ENCODE measurements at regions not wholly inside any gene's neighbourhood (a gene's known extent, or its start where the extent isn't known, plus 50 kb on each side); places are given as distances from the start of the nearest gene placed in this dataset.

DNA sequence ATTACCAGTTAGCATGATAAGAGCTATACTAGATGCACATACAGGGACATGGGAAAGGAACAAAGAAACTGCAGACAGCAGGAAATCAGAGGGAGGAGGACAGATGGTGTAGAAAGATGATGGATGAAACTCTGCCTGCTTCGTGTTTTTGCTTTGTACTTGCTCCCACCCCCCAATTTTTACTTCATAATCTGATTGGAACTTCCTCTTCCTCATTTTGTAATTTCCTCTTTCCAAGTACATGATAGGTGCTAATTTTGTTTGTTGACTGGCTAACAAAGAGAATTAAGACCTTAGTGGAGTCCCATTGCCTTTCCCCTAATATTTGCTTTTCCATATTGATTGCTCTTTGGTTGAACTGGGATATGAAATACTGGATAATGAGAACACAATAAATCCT is 76.0 kb upstream of the PELI1 start:
- no peak for DNase-seq
- in situ Hi-C loops (cut with HindIII; ENCODE audit: low pct_ligation_motif_present, low pct_unique_long_range_greater_than_20kb, low sequenced_read_pairs): no loop called here

DNA sequence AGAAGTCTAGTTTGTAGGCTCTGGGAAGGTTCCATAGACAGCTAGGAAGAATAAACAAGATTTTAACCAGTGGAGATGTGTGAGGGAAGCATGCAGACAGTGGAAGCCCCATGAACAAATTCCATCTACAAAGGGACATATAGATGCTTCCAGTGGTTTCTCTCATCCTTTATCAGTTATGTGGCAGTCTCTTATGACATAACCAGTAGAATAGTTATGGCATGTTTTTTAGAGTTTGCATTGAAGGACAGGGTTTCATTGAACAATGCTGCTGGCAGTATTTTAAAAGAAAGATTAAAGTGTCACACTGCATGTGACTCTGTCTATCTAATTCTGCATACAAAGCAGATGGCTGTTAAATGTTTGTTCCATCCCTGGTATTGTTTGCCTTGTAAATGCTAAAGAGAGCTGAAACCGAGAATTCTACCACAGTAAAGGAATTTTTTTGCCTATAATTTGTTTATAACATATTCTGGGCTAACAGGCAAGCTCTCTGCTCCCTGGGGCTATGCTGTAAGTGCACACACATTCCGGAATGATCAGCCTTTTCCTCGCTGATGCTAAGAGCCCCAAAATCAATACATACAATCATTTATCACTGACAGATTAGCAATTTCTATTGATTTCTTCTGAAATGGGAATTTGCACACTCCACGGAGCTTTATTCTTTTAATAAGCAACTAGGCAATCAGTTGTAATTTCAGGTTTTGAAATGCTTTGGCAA is 76.8 kb upstream of the PELI1 start:
- in situ Hi-C loops (cut with HindIII; ENCODE audit: low pct_ligation_motif_present, low pct_unique_long_range_greater_than_20kb, low sequenced_read_pairs): no loop called here
- DNase-seq: no peak

DNA sequence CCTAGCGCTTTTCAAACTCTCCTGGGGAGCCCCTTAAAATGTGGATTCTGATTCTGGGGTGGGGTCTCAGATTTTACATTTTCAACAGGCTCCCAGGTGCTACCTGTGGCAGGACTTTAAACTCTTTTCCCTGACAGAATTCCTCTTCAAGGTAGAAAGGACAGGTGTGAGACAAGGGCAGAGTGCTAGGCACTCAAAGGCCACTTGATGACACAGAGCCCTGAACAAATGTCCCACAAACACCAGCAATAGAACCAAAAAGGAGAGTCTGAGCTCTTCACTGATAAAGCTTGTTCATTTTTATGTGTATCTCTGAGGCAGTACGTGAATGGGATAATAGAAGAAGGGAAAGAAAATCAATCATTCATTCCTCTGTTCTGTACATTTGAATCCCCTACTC is 77.7 kb upstream of the PELI1 start:
- DNase-seq: no peak
- in situ Hi-C loops (cut with HindIII; ENCODE audit: low pct_ligation_motif_present, low pct_unique_long_range_greater_than_20kb, low sequenced_read_pairs): no loop called here

DNA sequence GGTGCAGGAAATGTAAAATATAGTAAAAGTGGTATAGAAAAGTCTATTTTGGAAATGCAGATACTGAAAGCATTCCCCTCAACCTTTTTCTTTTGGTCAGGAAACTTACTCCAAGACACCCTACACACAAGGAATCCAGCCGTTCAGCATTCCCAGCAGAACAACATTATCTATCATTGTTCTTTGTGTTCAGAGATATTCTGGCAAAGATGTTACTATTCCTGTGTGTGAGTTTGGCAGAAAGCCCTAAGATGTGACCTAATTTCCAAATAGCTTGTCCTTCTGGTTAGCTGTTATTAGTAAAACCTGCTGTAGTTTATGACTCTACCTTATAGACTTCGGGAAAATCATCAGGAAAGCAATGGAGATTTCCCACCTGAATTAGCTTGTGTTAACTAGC is 78.1 kb upstream of the PELI1 start:
- in situ Hi-C loops (cut with HindIII; ENCODE audit: low pct_ligation_motif_present, low pct_unique_long_range_greater_than_20kb, low sequenced_read_pairs): no loop called here
- no peak for DNase-seq

DNA sequence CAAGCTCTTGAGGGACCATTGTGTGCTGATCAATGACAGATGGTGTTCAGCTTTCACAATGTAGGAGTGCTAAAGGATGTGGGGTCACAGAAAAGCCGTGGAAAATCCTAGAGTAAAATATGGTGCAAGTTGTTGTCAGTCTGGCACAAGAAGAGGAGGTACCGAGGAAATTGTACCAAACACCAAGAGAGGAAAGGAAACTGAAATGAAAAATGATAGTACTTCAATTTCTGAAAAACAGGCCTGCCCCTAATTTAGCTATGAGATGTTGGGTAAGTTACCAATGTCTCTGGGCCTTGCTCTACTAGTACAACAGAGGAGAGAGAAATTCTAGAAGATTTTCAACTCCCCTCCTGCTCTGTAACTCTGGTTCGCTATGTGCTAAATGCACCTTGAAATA is 78.8 kb upstream of the PELI1 start:
- DNase-seq: no peak
- in situ Hi-C loops (cut with HindIII; ENCODE audit: low pct_ligation_motif_present, low pct_unique_long_range_greater_than_20kb, low sequenced_read_pairs): no loop called here

DNA sequence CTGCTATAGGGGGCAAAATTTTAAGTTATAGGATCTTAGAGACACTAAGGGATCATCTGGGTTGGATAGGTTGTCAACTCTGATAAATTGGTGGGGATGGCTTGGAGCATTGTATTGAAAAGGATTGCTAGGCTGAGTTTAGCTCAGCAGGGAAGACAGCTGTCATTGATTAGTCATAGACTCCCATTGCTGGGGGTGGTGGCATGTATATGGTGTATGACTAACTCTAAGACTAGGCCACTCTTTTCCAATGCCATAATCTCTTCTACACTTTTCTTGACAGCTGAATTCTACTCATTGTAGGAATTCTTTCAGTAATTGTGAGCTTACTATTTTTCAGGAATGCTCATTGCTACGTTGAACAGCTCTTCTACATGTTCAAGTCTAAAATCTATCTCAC is 81.3 kb upstream of the PELI1 start:
- in situ Hi-C loops (cut with HindIII; ENCODE audit: low pct_ligation_motif_present, low pct_unique_long_range_greater_than_20kb, low sequenced_read_pairs): no loop called here
- no peak for DNase-seq

DNA sequence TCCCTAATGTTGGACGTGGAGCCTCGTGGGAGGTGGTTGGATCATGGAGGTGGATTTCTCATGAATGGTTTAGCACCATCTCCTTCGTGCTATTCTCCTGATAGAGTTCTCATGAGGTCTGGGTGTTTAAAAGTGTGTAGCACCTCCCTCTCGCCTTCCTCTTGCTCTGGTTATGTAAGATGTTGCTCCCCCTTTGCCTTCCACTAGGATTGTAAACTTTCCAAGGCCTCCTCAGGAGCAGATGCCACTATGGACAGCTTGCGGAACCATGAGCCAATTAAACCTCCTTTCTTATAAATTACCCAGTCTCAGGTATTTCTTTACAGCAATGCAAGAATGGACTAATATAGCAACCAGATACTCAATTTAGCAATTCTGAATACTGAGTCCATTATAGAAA is 82.4 kb upstream of the PELI1 start:
- DNase-seq: no peak
- in situ Hi-C loops (cut with HindIII; ENCODE audit: low pct_ligation_motif_present, low pct_unique_long_range_greater_than_20kb, low sequenced_read_pairs): no loop called here

DNA sequence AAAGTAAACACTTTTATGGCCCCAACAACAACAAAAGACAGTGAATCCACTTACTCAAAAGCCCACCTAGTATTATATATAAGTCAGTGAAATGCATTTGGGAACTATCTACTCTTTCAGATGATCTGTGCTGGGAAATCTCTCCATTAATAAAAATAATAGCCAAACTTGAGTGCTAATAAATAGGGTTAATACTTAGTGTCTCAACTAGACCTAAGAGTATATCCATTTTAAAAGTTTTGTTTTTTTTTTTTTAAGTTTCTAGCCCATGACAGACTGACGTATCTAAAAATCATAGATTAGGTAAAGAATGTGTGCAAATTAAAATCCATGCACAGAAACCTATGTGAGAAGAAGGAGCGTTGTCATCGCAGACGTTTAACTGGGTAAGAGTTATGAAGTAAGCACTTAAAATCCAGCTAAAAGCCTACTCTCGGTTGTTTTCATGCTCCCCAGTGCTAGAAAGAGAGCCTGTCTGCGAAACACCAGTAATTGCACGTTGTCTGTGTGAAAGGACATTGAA is 83.4 kb upstream of the PELI1 start:
- in situ Hi-C loops (cut with HindIII; ENCODE audit: low pct_ligation_motif_present, low pct_unique_long_range_greater_than_20kb, low sequenced_read_pairs): no loop called here
- DNase-seq: no peak

DNA sequence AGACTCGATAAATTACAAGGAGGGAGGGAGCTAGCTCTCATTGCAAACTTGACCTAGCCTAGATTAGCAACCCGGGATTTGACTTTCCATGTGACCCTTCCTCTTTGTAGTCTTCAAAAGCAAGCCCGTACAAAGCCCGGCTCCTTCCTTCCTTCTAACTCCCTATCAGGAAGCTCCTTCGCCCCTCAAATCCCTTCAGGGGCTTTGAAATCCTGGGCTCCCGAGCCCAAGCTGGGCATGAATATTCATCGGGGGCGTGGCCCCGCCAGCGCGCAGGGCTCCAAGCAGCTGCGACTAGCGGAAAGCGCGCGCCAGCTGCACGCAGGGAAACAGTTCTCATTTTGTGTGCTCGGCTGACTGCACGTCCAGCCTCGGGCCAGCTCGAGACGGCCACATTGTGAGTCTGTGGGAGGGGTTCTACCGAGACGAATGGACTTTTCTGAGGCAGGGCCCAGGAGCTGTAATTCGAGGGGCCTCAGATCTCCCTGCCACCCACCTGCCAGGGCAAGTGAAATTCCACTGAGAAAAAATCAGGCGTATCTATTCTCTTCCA is 84.0 kb upstream of the PELI1 start:
- peak; percentile 79 for DNase-seq

DNA sequence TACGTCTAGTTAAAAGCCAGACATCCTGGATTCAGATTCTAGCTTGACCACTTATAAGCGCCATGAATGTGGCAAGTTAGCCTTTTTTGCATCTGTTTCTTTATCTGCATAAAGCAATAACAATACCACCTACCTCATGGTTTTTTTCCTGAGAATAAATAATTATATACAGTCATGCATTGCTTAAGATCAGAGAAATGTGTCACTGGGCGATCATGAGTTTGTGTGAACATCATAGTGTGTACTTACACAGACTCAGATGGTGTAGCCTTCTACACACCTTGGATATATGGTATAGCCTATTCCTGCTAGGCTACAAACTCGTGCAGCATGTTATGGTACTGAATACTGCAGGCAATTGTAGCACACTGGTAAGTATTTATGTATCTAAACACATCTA is 84.7 kb upstream of the PELI1 start:
- DNase-seq: no peak
- in situ Hi-C loops (cut with HindIII; ENCODE audit: low pct_ligation_motif_present, low pct_unique_long_range_greater_than_20kb, low sequenced_read_pairs): no loop called here

More for the DNA sequence above, 84.0 kb upstream of the PELI1 start:
- in situ Hi-C loops (cut with HindIII; ENCODE audit: low pct_ligation_motif_present, low pct_unique_long_range_greater_than_20kb, low sequenced_read_pairs): no loop called here

DNA sequence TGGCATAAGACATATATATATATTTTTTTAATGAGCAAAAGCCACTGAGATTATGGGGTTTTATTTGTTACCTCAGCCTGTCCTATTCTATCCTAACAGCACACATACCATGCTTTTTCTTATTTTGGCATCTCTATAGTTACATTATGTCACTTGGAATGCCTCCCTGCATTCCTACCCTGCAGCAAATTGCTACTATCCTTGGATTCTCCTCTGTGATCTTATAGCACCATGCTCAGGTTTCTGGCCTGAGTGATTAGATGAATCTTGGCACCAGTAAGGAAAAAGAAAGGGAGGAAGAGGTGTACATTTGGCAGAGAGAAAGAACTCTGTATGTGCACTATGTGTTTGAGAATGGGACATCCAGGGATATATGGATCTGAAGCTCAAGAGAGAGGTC is 86.3 kb upstream of the PELI1 start:
- in situ Hi-C loops (cut with HindIII; ENCODE audit: low pct_ligation_motif_present, low pct_unique_long_range_greater_than_20kb, low sequenced_read_pairs): no loop called here
- no peak for DNase-seq

DNA sequence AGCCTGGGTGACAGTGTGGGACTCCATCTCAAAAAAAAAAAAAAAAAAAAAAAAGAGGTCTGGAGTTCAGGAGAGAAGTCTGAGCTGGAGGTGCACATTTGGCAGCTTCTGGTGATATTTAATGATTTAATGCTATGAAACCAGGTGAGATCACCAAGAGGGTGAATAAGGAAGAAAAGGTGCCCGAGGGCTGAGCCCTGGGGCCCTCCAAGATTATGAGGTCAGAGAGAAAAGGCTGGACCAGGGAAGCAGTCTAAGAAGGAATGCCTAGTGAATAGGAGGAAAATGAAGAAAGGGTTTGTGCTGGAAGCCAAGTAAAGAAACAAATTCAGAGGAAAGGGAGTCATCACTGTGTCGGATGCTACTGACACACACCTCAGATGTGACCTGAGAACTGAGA is 88.0 kb upstream of the PELI1 start:
- in situ Hi-C loops (cut with HindIII; ENCODE audit: low pct_ligation_motif_present, low pct_unique_long_range_greater_than_20kb, low sequenced_read_pairs): no loop called here

DNA sequence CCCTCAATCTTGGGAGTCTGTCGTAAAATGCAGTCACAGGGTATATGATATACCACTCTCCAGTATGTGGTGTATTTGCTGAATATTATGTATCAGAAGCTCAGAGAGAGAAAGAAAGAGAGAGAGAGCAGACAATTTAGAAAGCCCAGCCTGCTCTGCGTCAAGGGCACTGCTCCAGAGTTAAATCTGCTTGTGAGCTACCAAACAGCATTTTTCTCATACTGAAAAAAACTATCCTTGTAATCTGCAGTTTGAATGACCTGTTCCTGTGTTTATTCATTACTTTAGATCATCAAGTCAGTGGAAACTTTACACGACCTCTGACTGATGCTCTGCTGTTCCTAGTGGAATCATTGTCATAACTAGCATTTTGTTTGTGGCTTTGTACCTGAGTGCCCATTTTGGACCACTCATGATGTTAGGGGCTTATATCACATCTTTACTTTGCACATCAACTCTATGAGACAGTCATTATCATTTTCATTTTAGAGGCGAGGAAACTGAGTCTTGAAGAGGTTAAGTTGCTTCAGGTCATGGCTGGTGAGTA is 89.2 kb upstream of the PELI1 start:
- in situ Hi-C loops (cut with HindIII; ENCODE audit: low pct_ligation_motif_present, low pct_unique_long_range_greater_than_20kb, low sequenced_read_pairs): no loop called here

More for the DNA sequence above, 88.0 kb upstream of the PELI1 start:
- DNase-seq: no peak

DNA sequence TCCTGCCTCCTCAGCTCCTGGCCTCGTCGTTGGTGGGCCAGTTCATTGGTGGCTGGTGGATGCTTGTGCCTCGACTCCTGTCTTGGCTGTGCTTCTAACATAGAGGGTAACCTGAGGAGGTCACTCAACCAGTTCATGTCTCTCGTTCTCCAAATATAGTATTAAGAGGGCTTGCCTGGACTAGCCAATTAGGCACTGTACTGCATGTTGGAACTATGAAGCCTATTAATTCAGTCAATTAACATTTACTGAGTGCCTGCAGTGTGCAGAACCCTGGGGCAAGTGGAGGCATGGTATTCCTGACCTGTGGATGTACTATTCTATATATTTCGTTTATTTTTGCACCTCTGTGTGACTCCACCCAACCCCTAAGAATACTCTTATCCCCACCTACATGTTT is 89.9 kb upstream of the PELI1 start:
- no peak for DNase-seq
- in situ Hi-C loops (cut with HindIII; ENCODE audit: low pct_ligation_motif_present, low pct_unique_long_range_greater_than_20kb, low sequenced_read_pairs): no loop called here

More for the DNA sequence above, 89.2 kb upstream of the PELI1 start:
- no peak for DNase-seq

DNA sequence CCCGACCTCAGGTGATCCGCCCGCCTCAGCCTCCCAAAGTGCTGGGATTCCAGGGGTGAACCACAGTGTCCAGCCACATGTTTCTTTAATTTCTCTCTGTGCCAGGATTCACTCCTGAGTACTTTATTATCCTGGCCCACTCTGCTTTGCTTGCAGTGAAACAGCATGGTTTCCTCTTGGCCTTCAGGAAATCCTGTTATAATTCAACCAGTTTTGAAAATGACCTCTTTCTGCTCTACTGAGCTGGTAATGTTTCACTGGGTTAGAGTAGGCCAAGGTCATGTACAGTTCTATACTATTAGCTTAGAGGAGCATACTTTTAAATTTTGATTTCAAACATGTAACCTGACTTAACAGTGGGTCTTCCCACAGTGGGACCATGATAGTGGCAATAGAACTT is 90.6 kb upstream of the PELI1 start:
- peak; percentile 55 for DNase-seq
- in situ Hi-C loops (cut with HindIII; ENCODE audit: low pct_ligation_motif_present, low pct_unique_long_range_greater_than_20kb, low sequenced_read_pairs): no loop called here

DNA sequence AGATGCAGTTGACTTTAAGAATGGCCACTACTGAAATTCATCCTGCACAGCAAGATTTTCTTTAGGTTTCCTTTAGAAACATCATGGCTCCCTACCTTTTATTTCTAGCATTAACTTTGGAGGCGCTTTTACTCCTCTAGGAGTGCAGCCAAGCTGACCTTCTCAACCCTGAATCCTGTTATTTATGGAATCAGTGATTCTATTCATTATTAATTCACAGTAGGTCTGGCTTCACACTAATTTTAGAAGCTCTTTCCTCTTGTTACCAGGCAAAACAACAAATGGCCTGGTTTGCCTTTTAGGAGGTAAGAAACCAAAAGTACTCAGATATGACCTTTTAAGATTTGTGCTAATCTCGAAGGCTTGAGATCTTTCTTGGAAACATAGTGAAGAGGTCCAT is 93.0 kb upstream of the PELI1 start:
- DNase-seq: no peak
- in situ Hi-C loops (cut with HindIII; ENCODE audit: low pct_ligation_motif_present, low pct_unique_long_range_greater_than_20kb, low sequenced_read_pairs): no loop called here

DNA sequence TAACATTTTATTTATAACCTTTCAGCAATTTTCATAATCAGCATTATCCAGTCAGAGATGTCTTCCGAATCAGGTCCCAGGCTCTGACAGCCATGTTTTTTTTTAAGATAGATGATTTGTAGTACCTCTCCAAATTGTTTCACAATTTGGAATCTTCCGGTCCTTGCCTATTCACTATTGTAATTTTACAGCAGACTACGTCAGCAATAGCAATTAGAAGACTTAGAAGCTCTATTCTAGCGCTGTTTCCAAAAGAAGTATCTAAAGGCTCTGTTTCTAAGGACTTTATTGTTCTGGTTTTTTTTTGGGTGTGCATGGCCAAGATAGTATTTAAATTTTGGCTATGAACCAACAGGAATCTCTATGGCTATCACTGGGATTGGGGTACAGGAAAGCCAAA is 94.6 kb upstream of the PELI1 start:
- DNase-seq: no peak
- in situ Hi-C loops (cut with HindIII; ENCODE audit: low pct_ligation_motif_present, low pct_unique_long_range_greater_than_20kb, low sequenced_read_pairs): no loop called here

DNA sequence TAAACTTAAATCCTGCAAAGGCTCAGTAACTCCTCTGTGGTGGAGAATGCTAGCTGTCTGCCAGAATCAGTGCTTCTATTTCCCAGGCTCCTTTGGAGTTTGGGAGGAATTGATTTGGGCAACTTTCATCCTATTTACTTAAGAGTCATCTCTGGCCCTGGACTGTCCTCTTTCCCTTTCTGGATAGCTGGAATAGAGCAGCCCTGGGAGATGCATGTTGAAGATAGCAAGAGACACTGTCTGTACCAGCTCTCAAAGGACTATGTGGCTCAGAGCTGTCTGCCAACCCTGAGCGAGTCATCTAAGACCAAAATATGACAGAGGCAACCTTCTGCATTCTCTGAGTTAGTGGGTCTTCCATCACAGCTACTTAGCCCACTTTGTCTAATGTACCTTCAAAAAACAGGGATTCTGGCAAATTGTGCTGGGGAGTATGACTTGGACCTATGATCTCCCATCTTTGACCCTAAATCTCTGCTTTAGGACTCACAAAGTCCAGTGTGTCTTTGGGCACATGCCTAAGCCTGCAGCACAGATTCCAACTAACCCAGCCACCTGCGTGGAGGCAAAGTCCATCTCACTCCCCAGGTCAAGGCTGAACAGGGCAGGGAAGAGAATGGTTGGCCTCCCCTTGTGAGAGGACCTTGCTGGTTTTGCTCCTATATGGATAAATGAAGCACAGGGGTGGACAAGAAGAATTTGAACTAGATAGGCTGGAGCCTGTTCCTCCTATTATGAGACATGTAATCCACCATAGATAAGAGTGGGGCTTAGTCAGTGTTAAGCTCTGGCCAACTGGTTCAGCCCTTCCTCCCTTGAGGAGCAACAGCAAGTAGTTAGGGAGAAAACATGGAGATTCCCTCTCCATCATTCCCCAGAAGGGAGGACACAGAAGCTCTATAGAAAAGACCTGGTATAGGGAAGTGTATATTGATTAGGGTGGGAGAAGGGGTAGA is 99.1 kb upstream of the PELI1 start:
- in situ Hi-C loops (cut with HindIII; ENCODE audit: low pct_ligation_motif_present, low pct_unique_long_range_greater_than_20kb, low sequenced_read_pairs): no loop called here

DNA sequence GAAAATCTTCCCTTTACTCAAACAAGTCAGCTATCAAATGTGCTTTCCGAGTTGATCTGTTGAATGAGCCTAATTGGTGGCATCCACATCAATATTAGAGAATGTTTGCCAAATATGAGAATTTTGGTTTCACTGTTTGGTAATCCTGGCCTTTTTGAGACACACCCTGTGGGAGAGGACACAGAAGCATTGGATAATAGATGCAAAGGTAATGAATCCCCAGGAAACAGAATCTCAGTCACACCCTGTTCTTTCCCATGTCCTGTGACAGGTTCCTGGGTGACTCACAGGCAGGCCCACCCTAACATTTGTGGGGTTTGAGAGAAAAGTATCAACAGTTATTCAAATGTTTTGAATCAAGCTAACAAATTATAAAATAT is 99.8 kb upstream of the PELI1 start:
- in situ Hi-C loops (cut with HindIII; ENCODE audit: low pct_ligation_motif_present, low pct_unique_long_range_greater_than_20kb, low sequenced_read_pairs): no loop called here
- DNase-seq: no peak

More for the DNA sequence above, 99.1 kb upstream of the PELI1 start:
- no peak for DNase-seq

Data from ACHN (cell line).